ENCODE measurements at regions not wholly inside any gene's neighbourhood (a gene's known extent, or its start where the extent isn't known, plus 50 kb on each side); places are given as distances from the start of the nearest gene placed in this dataset.

DNA sequence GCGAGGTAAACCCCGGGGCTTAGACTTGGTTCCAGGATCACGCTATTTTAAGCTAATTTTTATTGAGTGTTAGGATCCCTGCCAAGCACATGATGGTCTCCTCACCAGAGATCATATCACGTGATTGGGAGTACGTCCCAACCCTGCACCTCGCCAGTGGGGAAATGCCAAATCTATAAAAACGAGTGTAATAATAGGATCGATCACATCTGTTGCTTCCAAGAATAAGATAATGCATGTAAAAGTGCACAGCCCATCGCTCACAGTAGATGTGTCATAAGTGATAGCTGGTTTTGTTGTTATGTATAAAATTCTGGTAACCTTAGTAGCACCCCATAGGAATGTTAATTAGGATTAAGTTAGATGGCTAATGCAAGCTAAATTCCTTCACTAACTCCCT lies 581.0 kb upstream of the TMEM132C start:
- FAIRE-seq, result no peak

DNA sequence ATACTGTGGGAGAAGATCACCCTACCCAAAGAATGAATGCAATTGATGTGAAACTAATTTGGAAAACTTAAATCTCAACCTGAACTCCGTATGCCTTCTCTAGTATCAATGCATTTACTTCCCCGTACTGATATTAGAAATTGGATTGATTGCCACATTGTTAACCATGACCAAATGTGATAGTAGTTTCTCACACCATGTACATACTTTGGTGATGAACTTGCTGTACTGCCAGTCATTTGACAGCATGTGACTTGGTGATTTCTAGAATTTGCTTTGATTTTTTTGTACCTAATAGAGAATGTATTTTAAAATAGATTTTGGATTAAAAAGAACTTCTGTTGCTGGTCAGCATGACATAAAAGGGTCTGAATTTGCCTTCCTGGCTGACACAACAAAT lies 579.8 kb upstream of the TMEM132C start:
- FAIRE-seq, result no peak

DNA sequence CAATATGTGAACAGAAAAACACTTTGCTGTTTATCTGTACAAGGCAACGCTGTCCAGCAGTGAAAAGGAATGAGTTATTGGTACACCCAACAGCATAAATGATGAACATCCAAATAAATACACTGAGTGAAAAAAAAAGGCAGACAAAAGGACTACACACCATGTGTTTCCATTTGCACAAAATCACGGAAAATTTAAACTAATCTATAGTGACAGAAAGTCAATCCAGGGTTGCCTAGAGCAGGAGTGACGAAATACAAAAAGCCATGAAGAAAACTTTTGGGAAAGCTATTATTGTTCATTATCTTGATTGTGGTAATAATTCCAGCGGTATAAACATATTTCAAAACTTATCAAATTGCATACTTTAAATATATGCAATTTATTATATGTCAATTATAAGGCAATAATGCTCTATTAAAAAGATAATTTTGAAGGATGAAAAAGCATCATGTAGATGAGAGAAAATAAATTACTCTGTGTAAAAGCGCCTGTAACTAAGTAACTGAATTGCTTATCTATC lies 578.0 kb upstream of the TMEM132C start:
- FAIRE-seq, result no peak

DNA sequence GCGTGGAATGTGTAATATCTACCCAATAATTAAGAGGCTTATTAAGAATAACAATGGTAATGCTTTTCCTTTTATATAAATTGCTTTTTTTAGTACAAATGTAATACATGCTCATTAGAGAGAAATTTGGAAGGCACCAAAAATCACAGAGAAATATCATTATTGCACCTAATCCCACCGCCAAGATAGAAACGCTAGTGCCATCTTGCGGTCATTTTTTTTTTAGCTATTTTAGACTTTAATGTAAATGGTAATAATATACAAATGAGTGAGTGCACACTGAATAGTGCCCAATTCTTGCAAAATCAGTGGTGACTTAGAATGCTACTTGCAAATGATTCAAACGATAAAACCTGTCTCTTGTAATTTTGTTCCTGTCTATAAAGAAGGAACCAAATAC lies 576.8 kb upstream of the TMEM132C start:
- no peak for FAIRE-seq

DNA sequence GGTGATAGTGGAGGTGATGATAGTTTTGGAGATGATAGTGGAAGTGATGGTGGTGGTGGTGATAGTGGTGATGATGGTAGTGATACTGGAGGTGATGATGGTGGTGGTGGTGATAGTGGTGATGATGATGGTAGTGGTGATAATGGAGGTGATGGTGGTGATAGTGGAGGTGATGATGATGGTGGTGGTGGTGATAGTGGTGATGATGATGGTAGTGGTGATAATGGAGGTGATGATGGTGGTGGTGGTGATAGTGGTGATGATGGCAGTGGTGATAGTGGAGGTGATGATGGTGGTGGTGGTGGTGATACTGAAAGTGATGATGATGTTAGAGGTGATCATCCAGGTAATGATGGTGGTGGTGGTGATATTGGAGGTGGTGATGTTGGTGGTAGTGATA lies 570.0 kb upstream of the TMEM132C start:
- FAIRE-seq, result no peak

DNA sequence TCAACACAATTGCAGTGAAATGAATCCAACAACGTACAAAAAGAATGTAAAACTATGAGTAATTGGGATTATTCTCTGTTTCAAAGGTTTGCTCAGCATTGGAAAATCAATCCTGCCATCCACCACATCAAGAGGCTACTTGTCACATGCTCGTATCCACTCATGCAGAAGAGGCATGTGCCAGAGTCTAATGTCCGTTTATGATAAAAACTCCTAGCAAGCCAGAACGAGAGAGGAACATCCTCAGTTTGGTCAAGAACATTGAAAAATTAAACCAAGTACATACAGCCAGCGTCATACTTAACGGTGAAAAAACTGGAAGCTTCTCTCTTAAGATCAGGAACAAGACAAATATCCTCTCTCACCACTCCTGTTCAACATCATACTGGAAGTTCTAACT lies 563.9 kb upstream of the TMEM132C start:
- no peak for FAIRE-seq

DNA sequence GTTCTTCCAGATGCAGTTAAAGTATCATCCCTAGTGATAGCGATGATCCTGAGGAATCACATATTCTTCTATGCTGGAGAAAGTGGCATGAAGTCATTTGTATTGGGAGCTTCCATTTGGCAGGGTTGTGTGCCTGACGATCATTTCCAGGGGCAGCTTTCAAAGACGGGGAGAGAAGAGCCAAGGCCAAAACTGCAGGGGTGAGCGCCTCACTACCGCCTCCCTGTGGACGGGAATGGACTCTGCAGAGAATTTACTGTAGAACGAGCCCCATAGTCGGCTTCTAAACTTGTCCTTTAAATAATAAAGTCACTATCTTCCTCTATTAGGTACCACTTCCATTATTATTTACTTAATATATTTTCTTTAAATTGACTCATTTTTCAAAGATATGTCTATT lies 555.9 kb upstream of the TMEM132C start:
- no peak for FAIRE-seq

DNA sequence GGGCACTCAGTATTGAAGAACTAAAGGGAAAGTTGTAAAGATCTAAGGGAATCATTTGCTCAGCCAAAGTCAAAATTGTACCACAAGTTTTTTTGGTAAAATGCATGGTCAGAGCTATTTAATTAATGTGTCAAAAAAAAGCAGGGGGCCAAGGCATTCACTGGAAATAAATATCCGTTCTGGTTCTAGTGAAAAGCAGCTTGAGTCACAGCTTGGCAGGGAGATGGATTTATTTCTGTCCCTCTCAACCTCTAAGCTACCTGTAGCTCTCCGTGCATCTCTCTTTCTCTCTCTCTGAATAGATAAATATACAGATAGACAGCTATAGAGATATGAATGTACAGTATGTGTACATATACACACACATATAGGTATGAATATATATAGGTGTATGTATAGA lies 554.4 kb upstream of the TMEM132C start:
- no peak for FAIRE-seq

DNA sequence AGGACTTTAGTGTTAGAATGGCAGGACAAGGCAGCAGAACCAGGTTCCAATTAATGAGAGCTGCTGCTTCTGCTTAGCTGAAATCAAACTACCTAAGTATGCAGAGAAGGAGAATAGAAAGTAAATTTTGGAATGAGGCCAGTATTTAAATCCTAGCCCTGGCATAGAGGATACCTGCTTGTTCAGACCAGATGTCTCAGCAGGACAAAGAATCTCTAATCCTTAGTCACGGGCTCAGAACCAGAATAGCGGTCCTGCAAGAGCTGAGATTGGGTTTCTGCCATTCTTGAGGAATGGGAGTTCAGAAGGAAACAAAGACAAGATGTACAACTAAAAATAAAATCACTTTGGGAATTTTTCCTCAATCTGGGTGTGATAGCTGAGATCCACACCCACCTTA lies 550.8 kb upstream of the TMEM132C start:
- no peak for FAIRE-seq

DNA sequence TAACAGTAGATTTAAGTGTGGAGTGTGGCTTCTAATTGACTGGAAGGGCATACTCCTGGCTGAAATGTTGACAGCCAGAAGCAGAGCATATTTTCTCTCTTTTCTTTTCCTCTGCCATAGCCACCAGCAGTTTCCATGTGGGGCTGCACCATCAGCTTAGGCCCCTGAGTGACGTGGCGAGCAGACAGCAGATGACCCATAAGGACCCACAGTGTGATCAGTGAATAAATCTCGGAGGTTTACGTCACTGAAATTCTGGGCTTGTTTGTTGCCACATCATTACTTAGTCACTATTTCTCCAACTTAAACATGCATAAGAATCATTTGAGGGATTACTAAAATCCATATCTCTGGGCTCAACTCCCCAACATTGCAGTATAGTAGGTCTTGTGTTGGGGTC lies 549.7 kb upstream of the TMEM132C start:
- no peak for FAIRE-seq

DNA sequence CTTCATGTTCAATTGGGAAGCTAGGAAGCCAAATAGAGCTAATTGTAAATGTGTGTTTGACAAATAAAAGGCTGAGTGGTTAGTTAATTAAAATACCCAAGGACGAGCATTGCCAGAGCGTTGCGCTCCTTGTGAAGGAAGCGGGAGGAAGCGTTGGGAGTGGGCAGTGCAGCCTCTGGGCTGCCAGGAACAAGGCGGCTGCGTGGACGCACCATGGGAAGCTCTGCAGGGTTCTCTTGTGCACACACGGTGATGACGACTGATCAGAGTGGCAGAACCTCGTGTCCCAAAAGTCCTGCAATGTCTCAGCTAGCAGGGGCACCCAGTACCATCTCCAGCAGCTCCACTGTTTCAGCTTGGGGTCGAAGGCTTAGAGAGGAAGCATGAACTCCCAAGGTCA lies 546.6 kb upstream of the TMEM132C start:
- no peak for FAIRE-seq

DNA sequence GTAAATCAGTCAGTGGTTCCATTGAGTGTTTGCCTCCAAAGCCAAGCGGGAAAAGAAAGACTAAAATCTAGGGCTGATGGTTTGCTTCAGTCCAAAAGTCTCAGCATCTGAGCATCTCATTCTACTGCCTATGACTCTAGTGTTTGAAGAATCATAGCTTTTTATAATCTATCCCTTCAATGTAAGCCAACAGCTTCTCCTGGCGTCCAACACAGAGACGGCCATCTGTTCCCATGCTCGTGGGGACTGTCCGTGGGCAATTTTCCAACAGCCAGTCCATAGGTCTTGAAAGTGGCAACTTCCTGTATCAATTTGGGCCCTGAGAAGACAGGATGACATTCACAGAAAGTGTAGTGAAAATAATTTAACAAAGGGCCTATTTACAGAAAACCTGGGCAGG lies 544.4 kb upstream of the TMEM132C start:
- FAIRE-seq, result no peak

DNA sequence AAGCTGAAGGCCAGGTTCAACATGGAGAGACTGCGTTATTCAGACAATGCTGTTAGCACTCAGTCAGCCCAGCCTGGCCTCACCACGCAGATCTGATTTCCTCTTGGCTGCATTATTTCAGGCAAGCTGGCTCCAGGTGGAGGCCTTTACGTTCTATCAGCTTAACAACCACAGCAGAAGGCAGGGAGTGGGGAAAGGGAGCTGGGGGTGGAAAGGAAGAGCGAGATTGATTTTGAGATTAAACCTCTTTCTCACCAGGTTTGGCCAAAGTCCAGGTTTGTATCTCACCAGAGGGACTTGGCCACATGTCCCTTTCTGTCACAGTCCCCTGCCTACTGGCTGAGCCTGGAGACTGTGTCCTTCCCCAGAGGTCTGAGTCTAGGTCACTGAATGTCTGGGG lies 543.7 kb upstream of the TMEM132C start:
- no peak for FAIRE-seq

DNA sequence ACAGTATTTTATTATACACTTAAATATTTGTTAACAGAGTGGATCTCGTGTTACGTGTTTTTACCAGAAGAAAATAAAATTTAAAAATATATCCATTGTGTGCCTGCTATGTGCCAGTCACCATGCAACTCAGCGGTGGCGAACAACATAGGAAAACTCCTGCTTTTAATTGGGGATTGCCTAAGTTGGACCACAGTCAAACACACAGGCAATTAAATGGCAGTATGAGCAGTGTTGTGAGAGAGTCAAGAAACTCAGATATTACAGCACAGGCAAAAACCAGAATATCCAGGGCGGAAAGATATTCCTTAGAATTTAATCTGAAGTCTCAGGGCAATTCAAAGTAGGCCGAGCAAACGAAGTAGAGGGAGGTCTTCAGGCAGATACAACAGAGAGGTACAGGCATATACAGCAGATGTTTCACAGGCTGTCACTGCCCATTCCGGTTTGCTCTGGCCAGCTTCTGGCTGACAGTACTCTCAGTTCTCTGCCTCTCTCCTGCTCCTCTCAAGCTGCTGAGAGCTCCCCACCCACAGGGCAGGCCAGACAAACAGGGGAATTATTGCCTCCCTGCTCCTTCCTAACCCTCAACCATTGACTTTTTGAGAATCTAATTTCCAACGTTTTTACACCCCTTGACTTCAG lies 540.2 kb upstream of the TMEM132C start:
- no peak for FAIRE-seq

DNA sequence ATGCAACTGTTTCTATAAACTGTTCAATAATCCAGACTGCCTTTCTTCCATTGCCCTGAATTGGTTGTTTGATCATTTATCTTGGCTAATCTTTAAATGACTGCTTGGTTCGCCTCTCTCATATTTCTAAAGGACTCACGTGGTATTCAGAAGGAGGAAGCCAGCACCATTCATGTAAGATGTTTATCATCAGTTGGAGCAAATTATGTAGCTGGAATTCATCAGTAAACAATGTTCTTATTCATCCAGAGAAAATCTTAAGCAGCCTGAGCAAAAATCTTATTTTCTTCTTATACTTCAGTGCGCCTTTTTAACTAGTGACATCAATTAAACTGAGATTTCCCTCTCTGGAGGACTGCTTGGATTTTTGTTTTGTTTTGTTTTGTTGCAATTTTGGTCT lies 538.7 kb upstream of the TMEM132C start:
- FAIRE-seq, result no peak

DNA sequence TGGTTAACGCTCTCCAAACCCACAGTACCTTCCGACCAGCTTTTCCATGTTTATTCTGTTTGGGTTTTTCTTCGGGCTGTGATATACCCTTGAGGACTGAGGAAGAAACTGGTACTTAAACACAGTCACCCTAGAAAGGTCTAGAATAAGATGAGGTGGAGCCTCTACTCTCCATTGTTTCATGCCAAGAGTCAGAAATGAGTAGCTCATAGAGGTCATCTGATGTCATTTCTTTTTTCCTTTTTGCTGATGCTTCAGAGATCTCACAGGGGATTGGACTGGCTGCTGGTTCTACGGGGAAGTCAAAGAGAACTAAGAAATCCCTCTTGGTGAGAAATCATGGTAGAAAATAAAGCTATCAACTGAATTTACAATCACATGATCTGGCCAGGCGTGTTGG lies 538.2 kb upstream of the TMEM132C start:
- FAIRE-seq, result no peak

DNA sequence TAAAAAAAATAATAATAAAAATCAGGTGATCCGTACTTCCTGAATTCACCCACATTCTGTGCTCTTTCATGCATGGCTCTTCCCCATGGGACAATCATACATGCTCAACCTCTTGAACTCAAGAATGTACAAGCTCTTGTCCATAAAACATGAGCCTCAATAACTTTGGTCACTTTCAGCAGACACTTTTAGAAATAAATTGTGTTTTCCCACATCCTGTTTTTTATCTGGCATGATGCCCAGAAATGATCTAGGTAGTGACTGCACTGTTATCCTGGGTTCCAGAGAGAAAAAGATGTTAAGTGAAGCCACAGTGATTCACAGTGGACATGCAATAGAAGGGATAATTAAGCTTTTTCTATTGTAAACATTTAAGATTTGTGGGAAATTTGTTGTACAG lies 537.6 kb upstream of the TMEM132C start:
- FAIRE-seq, result no peak

DNA sequence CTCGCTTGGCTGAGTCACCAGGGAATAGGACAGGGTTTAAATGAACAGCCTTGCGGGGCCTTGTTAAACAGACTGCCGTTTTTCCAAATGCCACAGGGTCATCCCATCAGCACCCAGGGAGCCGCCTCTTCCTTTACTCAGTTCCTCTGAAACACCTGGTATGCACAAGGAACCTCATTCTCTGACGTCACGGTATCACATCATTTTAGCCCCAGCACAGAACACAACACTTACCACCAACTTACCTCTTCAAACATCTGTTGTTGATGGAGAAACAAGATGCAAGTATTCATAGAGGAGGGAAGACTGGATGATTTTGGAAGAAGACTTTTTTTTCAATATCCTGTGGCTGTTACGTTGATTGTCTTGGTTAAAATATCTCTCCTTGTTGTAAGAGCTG lies 535.3 kb upstream of the TMEM132C start:
- no peak for FAIRE-seq

DNA sequence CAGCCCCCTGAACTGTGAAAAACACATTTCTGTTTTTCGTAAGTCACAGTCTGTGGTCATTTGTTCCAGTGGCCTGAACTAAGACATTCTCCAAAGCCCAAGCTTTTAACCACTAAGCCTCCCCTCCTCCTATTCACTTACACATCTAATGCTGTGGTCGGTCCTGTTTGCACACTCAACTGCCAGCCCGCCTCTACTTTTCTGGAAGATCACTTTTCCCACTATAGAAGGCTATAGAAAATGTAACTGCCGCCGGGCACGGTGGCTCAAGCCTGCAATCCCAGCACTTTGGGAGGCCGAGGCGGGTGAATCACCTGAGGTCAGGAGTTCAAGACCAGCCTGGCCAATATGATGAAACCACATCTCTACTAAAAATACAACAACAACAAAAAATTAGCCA lies 524.7 kb upstream of the TMEM132C start:
- FAIRE-seq, result no peak

DNA sequence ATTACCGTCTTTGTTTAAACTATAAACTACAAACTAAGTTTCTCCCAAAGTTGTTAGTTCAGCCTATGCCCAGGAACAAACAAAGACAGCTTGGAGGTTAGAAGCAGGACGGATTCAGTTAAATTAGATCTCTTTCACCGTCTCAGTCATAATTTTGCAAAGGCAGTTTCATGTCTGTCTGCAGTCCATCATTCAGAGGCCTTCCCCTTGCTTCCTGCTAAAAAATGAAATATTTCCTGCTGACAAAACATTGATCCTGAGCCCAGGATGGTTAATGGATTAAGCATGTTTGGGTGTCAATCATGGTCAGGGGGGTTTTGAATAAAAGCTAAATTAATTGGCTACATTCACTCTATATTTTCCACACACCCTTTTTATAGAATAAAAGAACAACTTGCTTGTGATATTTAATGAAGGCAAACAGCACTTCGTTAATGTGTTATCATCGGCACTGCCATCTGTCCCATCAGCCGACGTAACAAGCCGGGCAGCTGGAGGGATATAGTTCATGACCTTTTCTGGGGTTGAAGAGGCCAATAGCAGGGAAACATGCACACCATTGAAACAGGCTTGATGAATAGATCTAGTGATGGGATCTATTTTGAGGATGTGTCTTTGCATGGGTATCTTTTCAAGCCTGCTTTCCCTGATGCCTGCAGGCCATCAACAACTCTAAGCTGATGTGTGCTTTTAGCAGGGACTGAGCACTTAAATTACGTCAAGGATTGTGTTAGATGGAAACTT lies 521.3 kb upstream of the TMEM132C start:
- FAIRE-seq, result no peak

DNA sequence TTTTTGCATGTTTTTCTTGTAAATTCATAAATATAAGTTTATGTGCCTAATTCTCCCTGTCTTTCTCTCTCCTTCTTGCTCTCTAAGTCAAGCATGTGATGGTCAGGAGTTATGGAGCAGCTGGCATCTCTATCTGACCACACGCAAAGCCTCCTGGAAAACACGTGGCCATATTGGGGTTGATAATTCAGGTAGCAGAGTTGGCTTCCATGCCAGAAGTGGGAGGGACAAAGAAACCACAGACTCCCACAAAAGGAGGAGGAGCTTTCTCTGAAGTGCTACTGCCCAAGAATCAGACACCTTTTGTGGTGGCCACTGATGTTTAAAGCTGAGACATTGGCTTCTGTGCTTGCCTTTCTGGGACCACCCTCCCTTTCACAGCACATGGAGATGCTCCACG lies 517.6 kb upstream of the TMEM132C start:
- FAIRE-seq, result no peak

DNA sequence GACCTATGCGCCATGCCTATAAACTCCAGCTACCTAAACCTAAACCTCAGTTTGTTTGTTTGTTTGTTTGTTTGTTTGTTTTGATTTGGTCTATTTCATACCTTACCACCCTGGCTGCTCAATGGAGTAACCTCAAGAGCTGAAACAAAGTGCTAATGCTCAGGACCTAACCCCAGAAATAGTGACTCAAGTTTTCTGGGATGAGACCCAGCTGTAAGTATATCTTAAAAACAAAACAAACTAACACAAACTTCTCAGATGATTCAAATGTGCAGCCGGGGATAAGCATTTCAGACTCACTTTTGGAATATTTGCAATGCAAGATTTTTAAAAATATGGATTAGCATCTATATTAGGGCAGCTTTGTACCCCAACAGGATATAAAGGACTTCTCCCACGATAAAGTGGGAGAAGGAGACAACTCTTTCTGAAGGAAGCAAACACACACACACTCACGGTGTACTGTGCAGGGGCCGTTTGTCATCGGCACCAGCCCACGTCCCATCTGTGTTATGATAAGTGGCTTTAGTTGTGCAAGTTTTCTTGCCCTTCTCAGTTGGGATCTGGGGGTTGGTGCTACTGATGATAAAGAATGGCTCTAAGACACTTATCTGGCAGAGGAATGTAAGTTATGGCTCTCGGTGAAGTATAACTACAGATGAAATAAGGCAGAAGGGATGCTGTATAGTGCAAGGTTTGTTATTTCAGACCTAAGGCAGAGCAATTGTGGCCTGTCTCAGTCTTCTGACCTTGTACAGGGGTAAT lies 516.7 kb upstream of the TMEM132C start:
- FAIRE-seq, result no peak

DNA sequence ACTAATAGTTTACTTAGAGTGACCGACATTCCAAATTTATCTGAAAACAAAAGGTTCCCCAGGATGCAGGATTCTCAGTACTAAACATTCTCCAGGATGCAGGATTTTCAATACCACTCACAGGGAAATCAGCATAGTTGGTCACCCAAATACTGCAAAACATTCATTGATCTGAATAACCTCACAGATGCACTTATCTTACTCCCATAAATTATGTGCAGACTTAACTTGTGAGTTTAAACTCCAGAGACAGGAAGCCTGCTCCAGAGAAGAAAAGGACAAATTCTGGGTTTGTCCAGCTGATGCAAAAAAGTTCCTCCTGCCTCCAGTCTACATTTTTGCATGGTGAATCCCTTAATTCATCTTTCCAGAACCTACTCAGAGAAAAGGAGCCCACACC lies 514.2 kb upstream of the TMEM132C start:
- FAIRE-seq, result no peak

DNA sequence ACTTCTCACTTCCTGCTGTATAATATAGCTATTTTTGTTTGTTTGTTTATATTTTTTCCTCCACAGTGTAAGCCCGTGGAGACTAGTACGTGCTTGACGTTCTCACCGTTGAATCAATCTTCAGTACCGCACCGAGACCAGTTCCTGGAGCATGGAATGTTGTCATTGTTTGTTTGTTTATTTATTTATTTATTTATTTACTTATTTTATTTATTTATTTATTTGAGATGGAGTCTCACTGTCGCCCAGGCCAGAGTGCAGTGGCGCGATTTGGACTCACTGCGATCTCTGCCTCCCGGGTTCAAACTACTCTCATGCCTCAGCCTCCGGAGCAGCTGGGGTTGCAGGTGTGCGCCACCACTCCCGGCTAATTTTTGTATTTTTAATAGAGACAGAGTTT lies 506.6 kb upstream of the TMEM132C start:
- FAIRE-seq, result no peak

Measured in colon (tissue), 2 donors.